GM12878 (cell line): ENCODE measurements at regions not wholly inside any gene's neighbourhood (a gene's known extent, or its start where the extent isn't known, plus 50 kb on each side); places are given as distances from the start of the nearest gene placed in this dataset.
"Not testable (repeated sequence)": the region's sequence is repeated elsewhere in the genome, so short reads cannot be mapped to it uniquely, and the experiment has no call there.

ENCODE experiments used
- ATAC-seq: fragments of 200-7000 bp; cut with Tn5 transposase; 3 replicates; pipeline ENCODE4 v1.9.1; 2020; ENCODE audit warnings: mild to moderate bottlenecking, moderate library complexity
- BruUV-seq: library from RNA; stranded (reverse); fragments of 400-500 nt; replicated peaks from 2 replicates; lab custom pipeline; 2021; lab: Mats Ljungman, UMichigan
- CTCF ChIA-PET: fragments of 300-600 bp; sonication (Branson Sonifier 250); formaldehyde crosslinking; extraction: SDS; loops from one replicate; lab custom pipeline; 2021; ENCODE audit warnings: inconsistent platforms; lab: Yijun Ruan, JAX
- POLR2A ChIA-PET: fragments of 350-600 bp; formaldehyde crosslinking; extraction: SDS; loops from one replicate; lab custom pipeline; 2021; ENCODE audit warnings: inconsistent platforms; lab: Charles Lee
- RAD21 ChIA-PET: fragments of 300-600 bp; sonication (Branson Sonifier 250); formaldehyde crosslinking; loops from one replicate; lab custom pipeline; 2023; ENCODE audit warnings: antibody characterized with exemption; ENCODE audit not compliant: unreplicated experiment; lab: Charles Lee
- SMC1A ChIA-PET: fragments of 300-600 bp; sonication (Branson Sonifier 250); formaldehyde crosslinking; loops from one replicate; lab custom pipeline; 2023; ENCODE audit not compliant: unreplicated experiment, uncharacterized antibody; lab: Charles Lee
- DNase-seq: peaks from one replicate; pipeline ENCODE4 v3.0.0-alpha.2; 2011; ENCODE audit warnings: low read depth, low spot score
- FAIRE-seq: peaks from 3 replicates; lab custom pipeline; 2011; peaks lifted over from hg19 to GRCh38; lab: Jason Lieb, UNC
- H2AFZ ChIP-seq: 2 replicates; pipeline ENCODE4 v1.6.0; 2011; ENCODE audit warnings: low read depth, low read length, control low read depth; ENCODE audit not compliant: control insufficient read depth
- H3K27ac ChIP-seq: 2 replicates; pipeline ENCODE4 v1.5.1; 2011; ENCODE audit warnings: control low read depth; ENCODE audit not compliant: control insufficient read depth, insufficient read depth
- H3K27me3 ChIP-seq, 2 experiments: replicated peaks in 1 of 2; 2 replicates each; pipeline versions ENCODE4 v1.6.0 to v1.6.1; 2011; ENCODE audit warnings: low read length in 1 of 2; ENCODE audit not compliant: control insufficient read depth in 2 of 2, insufficient read depth in 2 of 2
- H3K36me3 ChIP-seq, 2 experiments: 2 replicates each; pipeline ENCODE4 v1.5.1; 2011; ENCODE audit warnings: low read length in 1 of 2; ENCODE audit not compliant: control insufficient read depth in 2 of 2, insufficient read depth in 2 of 2
- H3K4me1 ChIP-seq: 2 replicates; pipeline ENCODE4 v1.6.1; 2011; ENCODE audit warnings: mild to moderate bottlenecking, low read length, moderate library complexity, mixed read lengths; ENCODE audit not compliant: control insufficient read depth, insufficient read depth
- H3K4me2 ChIP-seq: 2 replicates; pipeline ENCODE4 v1.6.0; 2011; ENCODE audit warnings: control low read depth; ENCODE audit not compliant: control insufficient read depth, insufficient read depth
- H3K4me3 ChIP-seq: fragments of 200-600 bp; sonication (generic); 2 replicates; pipeline ENCODE4 v1.5.1; 2016
- H3K79me2 ChIP-seq: 2 replicates; pipeline ENCODE4 v1.6.0; 2011; ENCODE audit warnings: low read length; ENCODE audit not compliant: control insufficient read depth, insufficient read depth
- H3K9ac ChIP-seq: 2 replicates; pipeline ENCODE4 v1.8.0; 2011; ENCODE audit warnings: low read length, control low read depth, mixed read lengths; ENCODE audit not compliant: control insufficient read depth, insufficient read depth
- H3K9me3 ChIP-seq: replicated peaks from 3 replicates; pipeline ENCODE4 v1.5.1; 2011; ENCODE audit warnings: mild to moderate bottlenecking, low read length; ENCODE audit not compliant: control insufficient read depth, insufficient read depth
- H4K20me1 ChIP-seq: 2 replicates; pipeline ENCODE4 v1.6.0; 2011; ENCODE audit not compliant: control insufficient read depth, insufficient read depth
- ASH2L ChIP-seq: fragments of 300-600, 200-600 bp; sonication (generic); IDR thresholded peaks from 2 replicates; pipeline ENCODE4 v1.6.1; 2017; ENCODE audit warnings: low read depth, mild to moderate bottlenecking, borderline replicate concordance
- CREB1 ChIP-seq: IDR thresholded peaks from 2 replicates; pipeline ENCODE4 v1.6.1; 2012; ENCODE audit warnings: low read depth, mild to moderate bottlenecking, inconsistent platforms
- FOXM1 ChIP-seq: IDR thresholded peaks from 2 replicates; pipeline ENCODE4 v1.6.1; 2012; ENCODE audit warnings: low read depth, mild to moderate bottlenecking, inconsistent platforms, low read length, moderate library complexity
- HCFC1 ChIP-seq: fragments of 150-350 bp; IDR thresholded peaks from 2 replicates; pipeline ENCODE4 v1.6.1; 2014; ENCODE audit warnings: low read length
- NR2F1 ChIP-seq: fragments of 450-650 bp; conservative IDR thresholded peaks from 2 replicates; pipeline ENCODE4 v1.6.1; 2017; ENCODE audit warnings: mild to moderate bottlenecking
- RCOR1 ChIP-seq: conservative IDR thresholded peaks from 2 replicates; pipeline ENCODE4 v1.6.1; 2012; ENCODE audit warnings: low read depth, low read length, improper control_type of control experiment
- ZBED1 ChIP-seq: IDR thresholded peaks from 2 replicates; pipeline ENCODE4 v1.6.1; 2016; ENCODE audit warnings: borderline replicate concordance
- ZNF217 ChIP-seq: fragments of 450-650 bp; IDR thresholded peaks from 2 replicates; pipeline ENCODE4 v1.6.1; 2017; ENCODE audit warnings: antibody characterized with exemption, mild to moderate bottlenecking
- WGBS: methylation state at CpG from one replicate; pipeline ENCODE4 v1.1.6; 2016; ENCODE audit warnings: low lambda C conversion rate; ENCODE audit not compliant: insufficient replicate concordance, insufficient coverage; ENCODE audit errors: missing lambda C conversion rate; 5-methylcytosine and 5-hydroxymethylcytosine counted together
- in situ Hi-C: fragments of 300-500 bp; cut with MboI; formaldehyde crosslinking; loops from 9 replicates; pipeline ENCODE4 v1.14.3; 2018; ENCODE audit warnings: mixed read lengths
- intact Hi-C: fragments of 100-400 bp; cut with micrococcal nuclease; formaldehyde crosslinking; loops from one replicate; pipeline ENCODE4 v1.14.2; 2022; ENCODE audit not compliant: unreplicated experiment
- TF ChIP-seq, protein P1 (sequence below): fragments of 150-350 bp; IDR thresholded peaks from 2 replicates; pipeline ENCODE4 v1.6.1; 2016; ENCODE audit warnings: low read depth, low read length
- TF ChIP-seq, protein P2 (sequence below): IDR thresholded peaks from 2 replicates; pipeline ENCODE4 v1.6.1; 2012; ENCODE audit warnings: low read length, inconsistent platforms

DNA sequence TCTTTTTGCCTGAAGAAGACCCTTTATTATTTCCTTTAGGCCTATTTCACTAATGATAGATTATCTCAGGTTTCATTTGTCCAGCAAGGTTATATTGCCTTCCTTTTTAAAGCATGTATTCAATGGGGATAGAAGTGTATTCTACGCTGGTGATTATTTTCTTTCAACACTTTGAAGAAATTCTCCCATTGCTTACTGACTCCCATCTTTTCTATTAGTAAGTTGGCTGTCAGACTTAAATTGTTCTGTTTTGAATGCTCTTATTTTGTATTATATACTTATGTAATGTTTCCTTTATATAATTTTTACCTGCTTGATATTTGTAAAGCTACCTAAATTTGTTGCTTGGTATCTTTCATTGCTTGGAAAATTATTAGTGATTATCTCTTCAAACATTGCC, 445.1 kb upstream of the RASGRP1 start:
- no peaks in the 10 kb centered on the region for H3K79me2 ChIP-seq
- no peak overlapping the region for H3K9ac ChIP-seq
- DNase-seq (no peak), ATAC-seq (no peak), FAIRE-seq (no peak)
- CTCF ChIA-PET: no interaction called here
- no peaks in the 10 kb centered on the region for H4K20me1 ChIP-seq
- TF ChIP-seq ASH2L (no peak), CREB1 (no peak), RCOR1 (no peak), ZNF217 (no peak), ZBED1 (no peak), FOXM1 (no peak), HCFC1 (no peak), NR2F1 (no peak)
- TF ChIP-seq, protein P1, sequence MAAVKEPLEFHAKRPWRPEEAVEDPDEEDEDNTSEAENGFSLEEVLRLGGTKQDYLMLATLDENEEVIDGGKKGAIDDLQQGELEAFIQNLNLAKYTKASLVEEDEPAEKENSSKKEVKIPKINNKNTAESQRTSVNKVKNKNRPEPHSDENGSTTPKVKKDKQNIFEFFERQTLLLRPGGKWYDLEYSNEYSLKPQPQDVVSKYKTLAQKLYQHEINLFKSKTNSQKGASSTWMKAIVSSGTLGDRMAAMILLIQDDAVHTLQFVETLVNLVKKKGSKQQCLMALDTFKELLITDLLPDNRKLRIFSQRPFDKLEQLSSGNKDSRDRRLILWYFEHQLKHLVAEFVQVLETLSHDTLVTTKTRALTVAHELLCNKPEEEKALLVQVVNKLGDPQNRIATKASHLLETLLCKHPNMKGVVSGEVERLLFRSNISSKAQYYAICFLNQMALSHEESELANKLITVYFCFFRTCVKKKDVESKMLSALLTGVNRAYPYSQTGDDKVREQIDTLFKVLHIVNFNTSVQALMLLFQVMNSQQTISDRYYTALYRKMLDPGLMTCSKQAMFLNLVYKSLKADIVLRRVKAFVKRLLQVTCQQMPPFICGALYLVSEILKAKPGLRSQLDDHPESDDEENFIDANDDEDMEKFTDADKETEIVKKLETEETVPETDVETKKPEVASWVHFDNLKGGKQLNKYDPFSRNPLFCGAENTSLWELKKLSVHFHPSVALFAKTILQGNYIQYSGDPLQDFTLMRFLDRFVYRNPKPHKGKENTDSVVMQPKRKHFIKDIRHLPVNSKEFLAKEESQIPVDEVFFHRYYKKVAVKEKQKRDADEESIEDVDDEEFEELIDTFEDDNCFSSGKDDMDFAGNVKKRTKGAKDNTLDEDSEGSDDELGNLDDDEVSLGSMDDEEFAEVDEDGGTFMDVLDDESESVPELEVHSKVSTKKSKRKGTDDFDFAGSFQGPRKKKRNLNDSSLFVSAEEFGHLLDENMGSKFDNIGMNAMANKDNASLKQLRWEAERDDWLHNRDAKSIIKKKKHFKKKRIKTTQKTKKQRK: no peak
- TF ChIP-seq, protein P2, sequence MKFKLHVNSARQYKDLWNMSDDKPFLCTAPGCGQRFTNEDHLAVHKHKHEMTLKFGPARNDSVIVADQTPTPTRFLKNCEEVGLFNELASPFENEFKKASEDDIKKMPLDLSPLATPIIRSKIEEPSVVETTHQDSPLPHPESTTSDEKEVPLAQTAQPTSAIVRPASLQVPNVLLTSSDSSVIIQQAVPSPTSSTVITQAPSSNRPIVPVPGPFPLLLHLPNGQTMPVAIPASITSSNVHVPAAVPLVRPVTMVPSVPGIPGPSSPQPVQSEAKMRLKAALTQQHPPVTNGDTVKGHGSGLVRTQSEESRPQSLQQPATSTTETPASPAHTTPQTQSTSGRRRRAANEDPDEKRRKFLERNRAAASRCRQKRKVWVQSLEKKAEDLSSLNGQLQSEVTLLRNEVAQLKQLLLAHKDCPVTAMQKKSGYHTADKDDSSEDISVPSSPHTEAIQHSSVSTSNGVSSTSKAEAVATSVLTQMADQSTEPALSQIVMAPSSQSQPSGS: no peak
- no peak overlapping the region for H3K4me3 ChIP-seq
- no peak overlapping the region for H3K27ac ChIP-seq
- H3K9me3 ChIP-seq: no peaks in the 10 kb centered on the region
- no TSS peak for BruUV-seq
- WGBS: 4% methylated on average over 1 of the region's 1 CpG
- no peak overlapping the region for H2AFZ ChIP-seq
- H3K4me2 ChIP-seq: no peak overlapping the region
- H3K36me3 ChIP-seq: no peaks in the 10 kb centered on the region
- intact Hi-C loops: no loop called here
- no peaks in the 10 kb centered on the region for H3K27me3 ChIP-seq
- RAD21 ChIA-PET: no interaction called here
- no peaks in the 10 kb centered on the region for H3K4me1 ChIP-seq
- in situ Hi-C loops: no loop called here
- SMC1A ChIA-PET: no interaction called here
- POLR2A ChIA-PET: no interaction called here

DNA sequence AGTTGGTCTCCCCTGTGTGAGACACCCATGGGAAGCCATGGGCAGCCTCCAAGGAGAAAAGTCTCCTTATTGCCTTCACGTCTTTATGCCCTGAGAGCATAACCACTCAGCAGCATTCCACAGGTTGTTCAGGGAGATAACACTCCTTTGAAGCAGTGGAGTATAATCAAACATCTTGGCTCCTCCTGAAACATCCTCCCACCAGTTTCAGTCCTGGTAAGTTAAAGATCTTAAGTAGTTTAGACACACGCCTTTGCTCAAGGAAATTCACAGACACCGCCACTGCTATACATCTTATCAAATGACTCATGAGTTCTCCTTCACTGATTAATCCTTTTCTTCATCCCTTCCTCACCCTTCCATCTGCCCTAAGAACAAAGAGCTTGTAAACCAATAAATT, 446.5 kb upstream of the RASGRP1 start:
- in situ Hi-C loops, H3K4me2 ChIP-seq, H3K4me1 ChIP-seq, POLR2A ChIA-PET, ATAC-seq, H3K27ac ChIP-seq, RAD21 ChIA-PET, H3K36me3 ChIP-seq, H3K9ac ChIP-seq, SMC1A ChIA-PET, CTCF ChIA-PET, H2AFZ ChIP-seq, H3K4me3 ChIP-seq, H4K20me1 ChIP-seq, H3K27me3 ChIP-seq, intact Hi-C loops, H3K9me3 ChIP-seq, FAIRE-seq, H3K79me2 ChIP-seq, DNase-seq, BruUV-seq: not testable (repeated sequence)
- WGBS: 17% methylated on average over 3 of the region's 3 CpGs
